HG02623 (cell line): ENCODE measurements at regions not wholly inside any gene's neighbourhood (a gene's known extent, or its start where the extent isn't known, plus 50 kb on each side); places are given as distances from the start of the nearest gene placed in this dataset.

Experiments used
- ATAC-seq: cut with Tn5 transposase; IDR thresholded peaks from one replicate; pipeline ENCODE4 v1.9.1; 2021; ENCODE audit warnings: moderate library complexity; ENCODE audit not compliant: unreplicated experiment

DNA sequence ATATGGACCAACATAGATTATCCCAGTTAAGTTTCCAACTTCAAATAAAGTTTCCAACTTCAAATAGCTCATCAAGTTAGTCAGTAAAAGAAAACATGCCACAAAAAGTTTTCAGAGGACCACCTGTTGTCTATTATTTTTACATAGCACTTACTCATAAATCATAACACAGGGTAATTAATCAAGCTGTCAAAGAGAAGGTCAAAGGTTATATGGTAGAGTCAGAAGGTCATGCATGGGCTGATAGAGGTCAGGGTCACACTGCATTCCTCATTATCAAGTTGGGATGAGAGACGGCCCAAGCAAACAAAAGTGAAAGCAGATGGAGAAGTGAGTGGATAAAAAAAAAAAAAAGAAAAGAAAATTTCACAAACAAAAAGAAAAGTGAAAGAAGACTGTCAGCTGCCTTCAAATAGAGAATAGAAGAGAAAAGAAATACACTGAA, 145.5 kb upstream of the POU5F2 start:
- no peak for ATAC-seq

DNA sequence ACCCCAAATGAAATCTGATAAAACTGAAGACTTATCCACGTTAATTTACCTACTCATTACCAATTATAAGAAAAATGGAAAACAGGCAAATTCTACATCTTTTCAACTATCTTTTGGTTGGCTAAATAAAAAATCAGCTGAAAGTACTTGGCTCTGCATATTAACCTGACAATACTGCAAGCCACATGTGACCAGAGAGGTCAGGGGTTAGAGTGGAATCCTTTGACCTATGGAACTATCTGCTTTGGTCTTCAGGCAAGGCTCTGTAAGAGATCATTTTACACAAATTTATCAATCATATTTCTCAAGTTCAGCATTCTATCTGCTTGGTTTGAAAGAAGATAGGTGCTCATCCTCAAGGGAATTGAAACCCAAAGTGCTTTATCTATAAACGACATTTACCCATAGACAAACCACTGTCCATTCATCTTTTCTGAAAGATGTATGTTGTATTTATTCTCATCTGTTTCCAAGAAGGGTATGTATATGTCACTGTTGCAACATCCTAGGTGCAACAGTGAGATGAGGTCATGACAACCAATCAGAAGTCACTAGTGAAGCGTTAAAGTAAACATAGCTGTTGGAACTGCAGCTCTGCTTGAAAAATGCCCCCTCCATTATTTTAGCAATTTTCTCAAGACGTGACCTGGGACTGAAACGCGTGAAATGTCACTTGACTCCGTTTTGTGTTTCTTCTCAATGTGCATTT, 144.9 kb upstream of the POU5F2 start:
- no peak for ATAC-seq

DNA sequence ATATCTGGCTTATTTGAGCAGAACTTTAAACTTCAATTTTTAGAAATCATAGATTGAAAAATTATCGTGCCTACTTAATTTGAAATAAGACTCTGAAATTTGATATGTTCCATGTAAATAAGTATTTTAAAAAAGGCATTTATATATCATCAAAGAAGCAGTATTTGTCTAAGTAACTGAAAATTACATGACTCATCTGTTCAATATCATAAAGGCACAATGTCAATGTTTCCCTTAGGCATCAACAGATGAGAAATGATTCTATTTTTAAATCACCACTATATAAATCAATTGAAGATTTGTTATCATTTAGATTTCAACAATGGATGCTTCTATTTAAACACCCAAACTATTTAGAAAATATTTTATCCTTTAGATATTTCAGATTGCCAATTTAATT, 142.9 kb upstream of the POU5F2 start:
- no peak for ATAC-seq

DNA sequence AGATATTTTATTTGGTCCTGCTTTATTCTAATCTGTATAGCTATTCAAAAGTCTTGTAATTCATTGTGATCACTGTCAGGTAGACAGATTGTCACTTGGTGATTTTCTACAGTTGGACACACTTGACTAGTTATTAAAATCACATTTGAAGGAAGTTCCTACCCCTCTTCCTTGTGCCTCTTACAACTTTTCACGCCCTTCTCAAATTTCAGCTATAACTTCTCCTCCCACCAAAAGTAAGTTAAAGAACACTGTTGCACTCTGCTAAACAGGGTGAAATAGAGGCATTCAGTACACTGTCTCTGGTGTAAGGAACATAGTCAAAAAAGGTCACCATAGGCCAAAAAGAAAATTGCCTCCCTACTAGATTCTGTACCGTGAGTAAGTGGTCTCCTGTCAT, 142.1 kb upstream of the POU5F2 start:
- no peak for ATAC-seq

DNA sequence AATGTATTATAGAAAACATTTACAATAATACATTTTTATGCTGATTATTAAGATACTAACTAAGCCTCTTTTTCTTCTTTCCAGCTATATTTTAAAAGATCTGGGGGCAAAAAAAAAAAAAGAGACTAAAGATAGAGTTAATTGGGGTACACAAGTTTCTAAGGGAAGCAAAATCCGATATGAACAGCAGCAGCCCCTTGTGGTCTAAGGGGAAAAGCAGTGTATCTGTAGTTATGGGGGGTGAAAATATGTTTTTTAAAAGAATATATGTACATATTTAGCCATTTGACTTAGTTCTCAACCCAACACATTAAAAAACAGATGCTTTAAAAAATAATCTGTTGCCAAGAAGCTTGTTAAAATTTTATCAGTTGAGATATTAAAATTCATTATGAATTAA, 134.3 kb upstream of the POU5F2 start:
- no peak for ATAC-seq

DNA sequence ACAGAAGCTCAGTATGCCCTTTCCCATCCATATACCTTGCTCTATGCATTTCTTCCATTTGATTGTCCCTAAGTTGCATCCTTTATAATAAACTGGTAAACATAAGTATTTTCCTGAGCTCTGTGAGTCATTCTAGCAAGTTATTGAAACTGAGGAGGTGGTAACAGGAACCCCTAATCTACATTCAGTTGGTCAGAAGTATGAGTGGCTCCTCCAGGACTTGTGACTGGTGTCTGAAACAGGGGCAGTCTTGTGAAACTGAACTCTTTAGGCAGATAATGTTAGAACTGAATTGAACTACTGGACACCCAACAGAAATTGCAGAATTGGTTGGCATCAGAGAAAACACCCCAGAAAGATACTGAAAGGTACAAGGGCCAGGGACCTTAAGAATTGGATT, 133.1 kb upstream of the POU5F2 start:
- peak; percentile 68 for ATAC-seq

DNA sequence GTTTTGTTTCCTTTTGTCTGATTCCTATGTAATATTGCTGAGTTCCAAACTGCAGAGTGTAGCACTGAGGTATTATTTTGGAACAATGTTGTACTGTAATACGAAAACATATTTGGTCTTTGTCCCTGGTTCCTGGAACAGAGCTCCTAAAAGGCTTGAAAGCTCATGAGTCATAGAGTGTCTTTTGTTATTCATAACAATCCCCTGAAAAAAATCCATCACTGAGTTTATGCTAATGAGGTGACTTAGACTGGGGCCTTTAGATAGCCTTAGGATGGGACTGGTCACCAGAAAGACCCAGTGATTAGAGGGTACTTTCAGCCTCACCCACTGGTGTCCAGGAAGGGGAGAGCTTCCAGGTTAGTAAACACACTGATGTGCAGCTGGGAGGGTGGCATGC, 132.7 kb upstream of the POU5F2 start:
- peak; percentile 85 for ATAC-seq

DNA sequence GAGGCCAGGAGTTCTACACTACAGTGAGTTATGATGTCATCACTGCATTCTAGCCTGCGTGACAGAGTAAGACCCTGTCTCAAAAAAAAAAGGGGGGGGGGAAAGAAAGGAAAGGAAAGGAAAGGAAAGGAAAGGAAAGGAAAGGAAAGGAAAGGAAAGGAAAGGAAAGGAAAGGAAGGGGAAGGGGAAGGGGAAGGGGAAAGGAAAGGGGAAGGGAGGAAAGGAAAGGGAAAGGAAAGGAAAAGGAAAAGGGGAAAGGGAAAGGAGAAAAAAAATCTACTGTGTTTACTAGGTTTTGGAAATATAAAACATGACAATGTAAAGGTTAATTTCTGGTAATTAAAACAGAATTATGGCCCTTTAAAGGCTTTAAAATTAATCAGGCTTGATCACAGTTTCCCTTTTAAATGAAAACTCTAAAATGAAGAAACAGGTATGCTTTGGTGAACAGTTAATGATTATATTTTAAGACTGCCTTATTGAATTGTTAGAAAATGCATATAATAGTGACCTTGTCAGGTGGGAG, 131.9 kb upstream of the POU5F2 start:
- ATAC-seq: no peak

DNA sequence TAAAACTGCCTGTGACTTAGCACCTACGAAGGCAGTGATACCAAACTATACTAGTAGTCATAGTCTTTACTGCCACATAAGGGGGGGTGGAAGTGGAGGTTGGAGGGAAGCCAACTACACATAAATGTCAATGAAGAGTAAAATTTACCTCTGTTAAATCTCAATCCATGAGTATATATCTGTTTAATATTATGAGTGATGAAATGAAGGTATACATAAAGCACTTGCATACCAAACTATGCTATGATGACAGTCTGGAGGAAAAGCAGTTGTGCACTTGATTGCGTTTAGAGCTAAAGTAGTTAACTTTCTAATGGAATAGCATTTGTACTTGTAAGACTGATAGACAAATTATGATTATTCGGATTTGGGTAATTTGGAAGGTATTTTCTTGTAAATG, 129.2 kb upstream of the POU5F2 start:
- ATAC-seq: no peak

DNA sequence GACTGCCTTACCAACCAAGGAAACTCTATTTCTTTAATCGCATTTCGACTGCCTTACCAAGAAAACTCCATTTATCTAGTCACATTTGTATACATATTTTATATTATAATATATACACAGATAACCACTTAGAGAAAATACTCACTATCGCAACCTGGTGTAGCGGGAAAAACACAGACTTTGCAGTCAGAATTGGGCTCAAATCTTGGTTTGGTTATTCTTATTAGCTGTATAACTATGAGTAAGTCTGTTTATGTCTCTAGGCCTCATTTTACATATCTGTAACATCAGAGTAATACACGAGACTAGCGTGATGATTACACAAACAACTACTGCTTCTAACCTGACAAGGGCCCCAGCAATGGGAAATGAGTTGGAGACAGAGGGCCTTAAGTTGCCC, 127.5 kb upstream of the POU5F2 start:
- ATAC-seq: no peak

DNA sequence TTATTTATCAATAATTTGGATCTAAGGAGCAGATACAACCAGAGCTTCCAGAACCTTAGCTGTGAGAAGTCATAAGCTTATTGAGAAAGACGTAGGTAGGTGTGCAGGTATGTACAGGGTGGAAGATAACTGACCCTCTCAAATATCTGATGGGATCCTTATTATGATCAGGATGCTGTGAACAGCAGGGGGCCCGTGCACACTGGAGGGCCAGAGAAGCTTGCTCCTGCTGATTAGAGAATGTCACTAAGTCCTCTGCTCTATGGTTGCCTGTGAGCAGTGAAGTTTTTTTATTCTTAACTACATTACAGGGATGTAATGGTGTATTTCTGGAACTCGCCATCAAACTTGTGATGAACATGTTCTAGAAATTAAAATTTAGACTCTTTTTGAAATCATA, 108.9 kb upstream of the POU5F2 start:
- no peak for ATAC-seq

DNA sequence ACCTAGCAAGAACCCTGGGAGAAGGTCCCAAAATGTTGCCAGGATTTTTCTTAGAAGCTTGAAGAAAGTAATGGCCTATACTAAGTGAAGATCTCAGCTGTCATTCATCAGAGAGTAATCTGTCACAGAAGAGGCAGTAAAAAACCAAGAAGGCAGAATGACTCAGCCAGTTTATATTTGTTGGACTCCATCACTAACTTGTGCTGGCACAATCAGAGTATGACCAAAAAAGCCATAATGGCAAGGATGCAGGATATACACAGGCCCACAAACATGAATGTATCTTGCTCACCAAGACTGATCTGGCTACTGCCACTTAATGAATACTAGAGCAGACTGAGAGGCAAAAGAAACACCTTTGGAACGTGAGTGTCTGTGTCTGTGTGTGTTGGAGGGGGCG, 104.0 kb upstream of the POU5F2 start:
- no peak for ATAC-seq

DNA sequence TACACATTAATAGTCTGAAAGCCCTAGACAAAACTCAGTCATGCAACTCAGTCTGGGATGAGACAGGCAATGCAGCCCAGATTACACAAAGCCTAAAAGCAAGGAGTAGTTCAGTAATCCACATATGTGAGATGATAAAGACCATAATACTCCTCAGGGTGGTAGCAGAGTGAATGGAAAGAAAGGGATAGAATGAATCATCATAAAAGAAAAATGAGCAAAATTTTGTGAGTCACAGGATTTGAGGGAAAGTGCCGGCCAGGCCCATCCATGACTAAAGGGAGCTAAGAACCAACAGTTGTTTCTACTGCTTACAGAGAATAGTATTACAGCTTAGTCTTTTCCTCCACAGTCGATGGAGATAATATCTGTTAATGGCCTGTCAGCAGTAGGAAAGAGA, 90.0 kb upstream of the POU5F2 start:
- no peak for ATAC-seq

DNA sequence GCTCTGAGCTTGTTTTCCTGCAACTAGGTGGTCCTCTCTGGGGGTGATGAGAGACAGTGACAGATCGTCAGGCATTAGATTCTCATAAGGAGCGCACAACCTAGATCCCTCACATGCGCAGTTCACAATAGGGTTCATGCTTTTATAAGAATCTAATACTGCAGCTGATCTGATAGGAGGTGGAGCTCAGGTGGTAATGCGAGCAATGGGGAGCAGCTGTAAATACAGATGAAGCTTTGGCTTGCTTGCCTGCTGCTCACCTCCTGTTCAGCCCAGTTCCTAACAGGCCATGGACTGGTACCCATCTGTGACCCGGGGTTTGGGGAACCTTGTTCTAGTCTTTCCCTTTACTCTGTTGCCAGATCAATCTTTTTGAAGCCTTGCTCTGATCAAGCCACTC, 89.5 kb upstream of the POU5F2 start:
- ATAC-seq: no peak

DNA sequence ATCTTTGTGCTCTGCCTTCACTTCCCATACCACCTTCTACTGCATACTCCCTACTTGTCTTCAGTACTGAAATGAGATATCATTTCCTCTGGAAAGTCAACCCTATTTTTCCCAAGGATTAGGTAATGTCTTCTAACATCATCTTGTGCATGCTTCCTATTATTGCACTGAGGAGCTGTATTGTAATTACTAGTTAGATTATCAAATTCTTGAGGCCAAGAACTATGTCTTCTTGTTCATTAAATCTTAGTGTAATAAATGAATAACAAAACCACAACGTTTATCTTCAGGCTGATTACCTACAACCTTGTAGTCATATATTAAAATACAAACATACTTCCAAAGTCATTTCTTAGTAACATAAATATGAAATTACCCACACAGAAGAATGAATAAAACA, 87.9 kb upstream of the POU5F2 start:
- ATAC-seq: no peak

DNA sequence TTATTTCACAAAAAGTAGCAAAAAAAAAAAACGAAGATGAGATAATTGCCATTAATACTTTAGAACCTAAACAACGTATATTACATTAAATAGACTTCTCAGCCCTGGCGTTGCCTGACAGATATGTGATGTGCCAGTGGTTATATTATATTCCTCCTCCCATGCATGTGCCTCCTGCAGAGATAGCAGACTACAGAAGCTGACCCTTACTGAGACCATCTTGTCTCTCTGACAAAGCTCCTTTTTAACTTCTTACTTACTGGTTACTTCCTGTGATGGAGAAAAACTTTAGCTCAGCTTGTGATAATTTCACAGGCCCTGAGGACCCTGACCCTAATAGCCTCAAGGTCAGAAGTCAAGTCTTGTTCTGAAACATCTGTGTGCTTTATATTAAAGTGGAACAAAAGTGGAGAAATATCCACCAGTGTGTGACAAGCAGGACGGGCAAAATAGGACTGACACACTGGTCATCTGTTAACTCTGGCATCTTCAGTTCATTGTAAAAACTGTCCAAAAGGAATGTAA, 80.6 kb upstream of the POU5F2 start:
- ATAC-seq: no peak

DNA sequence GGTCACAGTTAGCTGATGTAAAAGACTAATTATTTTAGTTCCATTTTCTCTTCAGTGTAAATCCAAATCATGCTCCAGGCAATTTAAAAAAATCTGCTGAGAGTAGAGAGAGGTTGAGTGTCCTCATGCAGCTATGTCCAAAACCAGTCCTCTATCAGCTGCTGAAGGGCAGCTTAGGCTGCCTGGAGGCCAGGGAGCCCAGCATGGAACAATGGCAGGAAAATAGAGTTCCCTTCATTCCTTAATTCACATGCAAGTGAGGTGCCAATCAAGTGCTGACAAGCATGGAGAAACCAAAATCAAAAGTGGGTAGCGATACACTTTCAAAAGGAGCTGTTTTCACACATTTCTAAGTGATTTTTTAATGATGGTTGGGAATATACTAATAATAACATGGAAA, 78.3 kb upstream of the POU5F2 start:
- no peak for ATAC-seq

DNA sequence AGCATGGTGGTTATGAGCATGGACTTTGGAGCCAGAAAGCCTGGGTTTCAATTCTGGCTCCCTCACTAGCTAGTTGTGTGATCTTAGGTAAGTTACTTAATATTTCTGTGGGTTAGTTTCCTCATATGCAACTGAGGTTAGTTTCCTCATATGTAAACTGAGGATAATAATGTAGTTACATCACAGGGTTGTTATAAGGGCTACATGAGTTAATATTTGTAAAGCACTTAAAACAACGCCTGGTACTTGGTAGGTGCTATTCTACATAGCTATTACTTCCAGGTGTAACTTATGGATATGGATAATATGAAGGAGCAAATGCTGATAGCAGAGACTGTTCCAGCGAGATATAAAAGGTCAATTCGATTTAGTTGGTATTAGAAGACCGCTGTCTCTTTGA, 69.4 kb upstream of the POU5F2 start:
- ATAC-seq: no peak

DNA sequence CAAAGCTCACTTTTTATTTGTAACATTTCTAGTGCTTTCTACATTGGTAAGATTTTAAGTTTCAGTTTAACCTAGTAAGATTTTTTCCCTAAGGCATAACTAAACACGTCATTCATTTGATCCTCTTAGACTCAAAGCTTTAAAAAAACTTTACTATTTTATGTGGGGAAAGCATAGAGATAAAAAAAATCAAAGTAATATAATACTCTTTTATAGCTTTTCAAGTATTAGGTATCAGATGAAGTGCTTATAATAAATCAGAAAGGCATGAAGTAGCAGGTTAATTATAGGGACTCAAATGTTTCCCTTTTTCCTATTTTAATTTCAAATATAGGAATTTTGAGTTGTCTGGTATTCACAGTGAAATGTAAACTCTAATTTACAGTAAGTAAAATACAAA, 68.0 kb upstream of the POU5F2 start:
- ATAC-seq: no peak

DNA sequence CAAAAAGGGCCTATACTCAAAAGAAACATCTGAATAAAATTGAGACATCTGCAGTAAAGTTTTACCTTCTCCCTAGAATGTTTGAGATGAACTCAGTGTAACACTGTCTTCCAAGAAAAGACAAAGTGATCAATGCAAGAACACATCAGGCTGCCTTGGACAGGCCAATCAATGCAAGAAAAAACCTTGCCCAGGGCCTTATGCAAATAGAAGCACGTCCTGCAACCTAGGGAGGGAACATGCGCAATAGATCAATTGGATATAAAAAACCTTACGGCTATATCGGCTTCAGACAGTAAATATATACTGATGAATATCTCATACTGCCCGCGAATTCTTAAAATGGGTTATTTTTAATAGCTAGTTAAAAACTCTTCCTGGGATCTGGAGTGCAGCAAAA, 66.4 kb upstream of the POU5F2 start:
- ATAC-seq: no peak

DNA sequence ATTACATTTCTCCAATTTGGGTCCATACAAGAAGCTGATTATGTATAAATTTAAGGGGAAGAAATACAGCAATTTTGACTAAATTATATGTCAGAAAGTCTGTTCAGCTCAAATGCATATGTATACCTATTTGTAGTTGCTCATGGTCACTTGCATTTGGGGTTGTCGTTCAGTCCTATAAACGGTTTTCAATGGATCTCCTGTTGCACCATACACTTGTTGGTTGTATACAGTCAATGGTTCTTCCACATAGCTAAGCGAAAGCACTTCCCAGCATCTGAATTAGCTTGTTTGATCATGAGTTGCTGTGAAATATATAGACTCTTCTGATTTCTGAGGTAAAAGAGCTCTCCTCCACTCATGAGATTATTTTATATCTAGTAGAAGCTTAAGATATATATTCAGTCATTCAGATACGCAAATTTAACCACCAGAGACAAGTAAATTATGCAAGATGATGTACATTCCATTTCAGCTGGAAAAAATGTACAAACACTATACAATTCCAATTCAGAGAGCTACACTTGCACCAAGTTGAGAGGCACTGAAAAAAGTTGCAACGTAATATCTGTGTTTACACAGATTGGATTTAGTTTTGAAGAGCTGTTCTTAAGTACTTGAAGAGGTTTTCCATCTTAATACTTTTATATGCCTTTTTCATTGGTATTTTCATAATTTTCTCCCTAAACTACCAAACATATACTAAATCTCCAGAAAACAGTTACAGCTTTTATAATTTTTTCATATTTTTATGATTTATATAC, 64.4 kb upstream of the POU5F2 start:
- no peak for ATAC-seq
